H1 (cell line): ENCODE measurements at regions not wholly inside any gene's neighbourhood (a gene's known extent, or its start where the extent isn't known, plus 50 kb on each side); places are given as distances from the start of the nearest gene placed in this dataset.

ENCODE experiments used
- CTCF ChIA-PET: fragments of 300-600 bp; sonication (Branson Sonifier 250); formaldehyde crosslinking; loops from one replicate; lab custom pipeline; 2021; ENCODE audit not compliant: partially characterized antibody; lab: Charles Lee
- POLR2A ChIA-PET: fragments of 300-600 bp; sonication (Branson Sonifier 250); formaldehyde crosslinking; loops from one replicate; lab custom pipeline; 2021; ENCODE audit warnings: inconsistent platforms; ENCODE audit not compliant: partially characterized antibody; lab: Charles Lee
- DNase-seq, 2 experiments: peaks; one replicate each; pipeline versions ENCODE4 v3.0.0 to v3.0.0-alpha.2; 2010 to 2022; ENCODE audit warnings: low spot score in 2 of 2, low read depth in 1 of 2, mixed read lengths in 1 of 2
- FAIRE-seq: peaks from 2 replicates; lab custom pipeline; 2011; peaks lifted over from hg19 to GRCh38; lab: Jason Lieb, UNC
- H2AFZ ChIP-seq: 2 replicates; pipeline ENCODE4 v1.8.1; 2012; ENCODE audit warnings: low read length, inconsistent platforms
- H2AK5ac ChIP-seq: 2 replicates; pipeline ENCODE4 v1.6.1; 2013; ENCODE audit warnings: low read depth, low read length
- H2BK120ac ChIP-seq: replicated peaks from 2 replicates; pipeline ENCODE3; 2013; ENCODE audit warnings: low read depth, low read length, inconsistent platforms
- H2BK12ac ChIP-seq: 2 replicates; pipeline ENCODE4 v1.6.1; 2013; ENCODE audit warnings: low read depth, low read length
- H2BK15ac ChIP-seq: 2 replicates; pipeline ENCODE4 v1.6.1; 2013; ENCODE audit warnings: low read length
- H2BK20ac ChIP-seq: 2 replicates; pipeline ENCODE4 v1.6.1; 2013; ENCODE audit warnings: low read length
- H2BK5ac ChIP-seq: 2 replicates; pipeline ENCODE4 v1.6.1; 2013; ENCODE audit warnings: low read depth, low read length
- H3K14ac ChIP-seq: 2 replicates; pipeline ENCODE4 v1.6.1; 2013; ENCODE audit warnings: inconsistent platforms; ENCODE audit not compliant: insufficient read length
- H3K18ac ChIP-seq: 2 replicates; pipeline ENCODE4 v1.6.1; 2013; ENCODE audit warnings: low read length; ENCODE audit errors: extremely low read depth
- H3K23ac ChIP-seq: 2 replicates; pipeline ENCODE4 v1.6.1; 2013; ENCODE audit warnings: inconsistent platforms; ENCODE audit not compliant: insufficient read length
- H3K23me2 ChIP-seq: 2 replicates; pipeline ENCODE4 v1.6.1; 2013; ENCODE audit warnings: low read depth, low read length
- H3K27ac ChIP-seq: 2 replicates; pipeline ENCODE4 v1.6.1; 2011; ENCODE audit warnings: low read depth, low read length, inconsistent platforms
- H3K27me3 ChIP-seq, 4 experiments: replicated peaks in 1 of 4; 1 replicate in 1 of 4; 2 replicates in 3 of 4; pipeline versions ENCODE4 v1.6.1 to v1.8.1; 2011 to 2013; ENCODE audit warnings: low read length in 3 of 4, mild to moderate bottlenecking in 3 of 4, inconsistent platforms in 2 of 4, mixed read lengths in 2 of 4, moderate library complexity in 1 of 4; ENCODE audit not compliant: control insufficient read depth in 3 of 4, insufficient read depth in 3 of 4; ENCODE audit errors: extremely low read depth in 1 of 4
- H3K36me3 ChIP-seq, 4 experiments: 2 replicates each; pipeline versions ENCODE4 v1.6.1 to v1.8.1; 2011 to 2013; ENCODE audit warnings: mild to moderate bottlenecking in 4 of 4, low read length in 3 of 4, moderate library complexity in 2 of 4, control low read depth in 1 of 4, inconsistent platforms in 1 of 4; ENCODE audit not compliant: insufficient read depth in 4 of 4, control insufficient read depth in 2 of 4
- H3K4ac ChIP-seq: replicated peaks from 2 replicates; pipeline ENCODE3; 2013; ENCODE audit warnings: low read length, low read depth, mixed read lengths, inconsistent platforms; ENCODE audit not compliant: insufficient read length
- H3K4me1 ChIP-seq, 4 experiments: replicated peaks in 1 of 4; 1 replicate in 1 of 4; 2 replicates in 3 of 4; pipeline versions ENCODE4 v1.6.1 to v1.8.1; 2011 to 2013; ENCODE audit warnings: low read length in 3 of 4, inconsistent platforms in 2 of 4, mixed read lengths in 1 of 4; ENCODE audit not compliant: insufficient read depth in 4 of 4, control insufficient read depth in 3 of 4
- H3K4me2 ChIP-seq, 2 experiments: 2 replicates each; pipeline versions ENCODE4 v1.6.1 to v1.8.1; 2011 to 2013; ENCODE audit warnings: low read depth in 2 of 2, low read length in 2 of 2, control low read depth in 1 of 2, inconsistent platforms in 1 of 2, mild to moderate bottlenecking in 1 of 2; ENCODE audit not compliant: insufficient read depth in 1 of 2
- H3K4me3 ChIP-seq, 4 experiments: fragments of 200-600, 300-600 bp in 1 of 4; sonication (generic), shearing (Covaris generic), sonication (Bioruptor Twin) in 1 of 4; 2 replicates each; pipeline versions ENCODE4 v1.5.1 to v1.8.1; 2011 to 2016; ENCODE audit warnings: low read length in 4 of 4, low read depth in 3 of 4, control low read depth in 2 of 4, inconsistent platforms in 2 of 4, mild to moderate bottlenecking in 2 of 4, mixed read lengths in 1 of 4, moderate library complexity in 1 of 4; ENCODE audit not compliant: insufficient read depth in 2 of 4; ENCODE audit errors: extremely low read depth in 1 of 4
- H3K56ac ChIP-seq: replicated peaks from 2 replicates; pipeline ENCODE3; 2013; ENCODE audit warnings: low read depth, mild to moderate bottlenecking, mixed read lengths, low read length, inconsistent platforms; ENCODE audit not compliant: insufficient read length
- H3K79me1 ChIP-seq: 2 replicates; pipeline ENCODE4 v1.6.1; 2013; ENCODE audit warnings: low read depth, low read length, control low read depth
- H3K79me2 ChIP-seq, 2 experiments: 2 replicates each; pipeline versions ENCODE4 v1.6.1 to v1.8.1; 2012 to 2013; ENCODE audit warnings: low read length in 2 of 2, mild to moderate bottlenecking in 2 of 2, inconsistent platforms in 1 of 2; ENCODE audit not compliant: insufficient read depth in 2 of 2, control insufficient read depth in 1 of 2
- H3K9ac ChIP-seq, 4 experiments: replicated peaks in 1 of 4; 1 replicate in 1 of 4; 2 replicates in 3 of 4; pipeline versions ENCODE4 v1.6.1 to v1.8.1; 2011 to 2013; ENCODE audit warnings: low read depth in 3 of 4, low read length in 3 of 4, control low read depth in 2 of 4, mild to moderate bottlenecking in 2 of 4, moderate library complexity in 2 of 4, inconsistent platforms in 1 of 4; ENCODE audit errors: extremely low read depth in 1 of 4
- H3K9me3 ChIP-seq, 2 experiments: 2 replicates each; pipeline versions ENCODE4 v1.6.1 to v1.8.1; 2012 to 2013; ENCODE audit warnings: mild to moderate bottlenecking in 2 of 2, moderate library complexity in 2 of 2, control low read depth in 1 of 2, inconsistent platforms in 1 of 2, low read depth in 1 of 2, low read length in 1 of 2, mixed read lengths in 1 of 2; ENCODE audit not compliant: insufficient read depth in 2 of 2
- H4K20me1 ChIP-seq, 2 experiments: replicated peaks in 1 of 2; 2 replicates each; pipeline versions ENCODE3 to v1.8.1; 2011 to 2013; ENCODE audit warnings: inconsistent platforms in 2 of 2, low read length in 2 of 2, mild to moderate bottlenecking in 1 of 2; ENCODE audit not compliant: insufficient read depth in 2 of 2, control insufficient read depth in 1 of 2
- H4K5ac ChIP-seq: 2 replicates; pipeline ENCODE4 v1.6.1; 2013; ENCODE audit warnings: low read length, low read depth, mixed read lengths, inconsistent platforms; ENCODE audit not compliant: insufficient read length
- H4K8ac ChIP-seq: 2 replicates; pipeline ENCODE4 v1.8.0; 2013; ENCODE audit warnings: mild to moderate bottlenecking, moderate library complexity, low read length, inconsistent platforms; ENCODE audit not compliant: insufficient read depth; ENCODE audit errors: extremely low read depth
- H4K91ac ChIP-seq: replicated peaks from 2 replicates; pipeline ENCODE3; 2013; ENCODE audit warnings: low read length, mixed read lengths, inconsistent platforms; ENCODE audit not compliant: insufficient read length
- CEBPB ChIP-seq: IDR thresholded peaks from 2 replicates; pipeline ENCODE4 v1.6.1; 2012; ENCODE audit warnings: low read depth, low read length
- EP300 ChIP-seq, 2 experiments: IDR thresholded peaks; 1 replicate in 1 of 2; 2 replicates in 1 of 2; pipeline ENCODE4 v1.6.1; 2011 to 2012; ENCODE audit warnings: low read depth in 2 of 2, low read length in 2 of 2, mild to moderate bottlenecking in 2 of 2, borderline replicate concordance in 1 of 2, inconsistent platforms in 1 of 2, moderate library complexity in 1 of 2
- EZH2 ChIP-seq: fragments of 200-600 bp; sonication (generic); IDR thresholded peaks from 2 replicates; pipeline ENCODE4 v1.7.1; 2012; ENCODE audit warnings: low read depth, mild to moderate bottlenecking, moderate library complexity, low read length, inconsistent platforms; ENCODE audit not compliant: severe bottlenecking
- KDM1A ChIP-seq: fragments of 200-600, 300-600 bp; sonication (generic); IDR thresholded peaks from 2 replicates; pipeline ENCODE4 v1.7.1; 2016; ENCODE audit warnings: mild to moderate bottlenecking, low read length, borderline replicate concordance
- PHF8 ChIP-seq: fragments of 200-600 bp; sonication (generic); conservative IDR thresholded peaks from 2 replicates; pipeline ENCODE4 v1.7.1; 2012; ENCODE audit warnings: low read depth, mild to moderate bottlenecking, inconsistent platforms, low read length, moderate library complexity
- SAP30 ChIP-seq: fragments of 300-600 bp; sonication (generic); IDR thresholded peaks from 2 replicates; pipeline ENCODE4 v1.7.1; 2012; ENCODE audit warnings: low read length, moderate library complexity, mild to moderate bottlenecking, inconsistent platforms; ENCODE audit not compliant: insufficient read depth, insufficient replicate concordance
- SIN3A ChIP-seq, 2 experiments: IDR thresholded peaks in 1 of 2; conservative IDR thresholded peaks in 1 of 2; 2 replicates each; pipeline ENCODE4 v1.6.1; 2011 to 2012; ENCODE audit warnings: low read length in 2 of 2, improper control_type of control experiment in 1 of 2, low read depth in 1 of 2, mild to moderate bottlenecking in 1 of 2
- SRF ChIP-seq: IDR thresholded peaks from 2 replicates; pipeline ENCODE4 v1.6.1; 2011; ENCODE audit warnings: mild to moderate bottlenecking, low read depth, low read length, moderate library complexity
- TCF12 ChIP-seq: IDR thresholded peaks from 2 replicates; pipeline ENCODE4 v1.6.1; 2011; ENCODE audit warnings: low read depth, mild to moderate bottlenecking, low read length
- YY1 ChIP-seq: IDR thresholded peaks from 2 replicates; pipeline ENCODE4 v1.6.1; 2011; ENCODE audit warnings: low read depth, mild to moderate bottlenecking, low read length
- WGBS, 2 experiments: shearing (Covaris generic) in 1 of 2; methylation state at CpG; one replicate each; pipeline versions ENCODE4 v1.1.6 to v1.1.7; 2013 to 2015; ENCODE audit warnings: low lambda C conversion rate in 2 of 2, mixed read lengths in 2 of 2, inconsistent platforms in 1 of 2, low coverage in 1 of 2, missing lambda C conversion rate in 1 of 2; ENCODE audit not compliant: insufficient replicate concordance in 2 of 2, insufficient coverage in 1 of 2, insufficient read length in 1 of 2; ENCODE audit errors: extremely low coverage in 1 of 2, missing lambda C conversion rate in 1 of 2; 5-methylcytosine and 5-hydroxymethylcytosine counted together

DNA sequence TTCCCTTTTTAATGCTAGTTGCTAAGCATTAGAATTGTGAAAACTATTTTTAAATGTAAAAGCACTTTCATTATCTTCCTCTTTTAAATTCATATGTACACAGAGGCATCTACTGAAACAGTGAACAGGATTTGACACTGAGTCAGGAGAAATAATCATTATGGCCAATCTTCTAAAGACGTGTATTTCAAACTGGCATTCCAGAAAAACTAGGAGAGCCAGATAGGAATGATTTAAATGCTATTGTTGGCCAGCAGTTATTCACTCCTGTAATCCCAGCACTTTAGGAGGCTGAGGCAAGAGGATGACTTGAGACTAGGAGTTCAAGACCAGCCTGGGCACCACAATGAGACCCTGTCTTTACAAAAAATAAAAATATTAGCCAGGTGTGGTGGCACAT lies 67.6 kb upstream of the RAP2B start:
- no peak for FAIRE-seq
- no peak for DNase-seq
- H3K4ac ChIP-seq, result no peak overlapping the region

More for the DNA sequence above, 67.6 kb upstream of the RAP2B start:
- no peak overlapping the region for H2BK20ac ChIP-seq
- no peaks in the 10 kb centered on the region for H3K36me3 ChIP-seq
- H3K79me1 ChIP-seq, result no peaks in the 10 kb centered on the region
- no peak overlapping the region for H3K9ac ChIP-seq
- H3K18ac ChIP-seq, result no peak overlapping the region
- no peaks in the 10 kb centered on the region for H3K23me2 ChIP-seq
- CTCF ChIA-PET, result no interaction called here
- H4K20me1 ChIP-seq, result no peaks in the 10 kb centered on the region
- no peak overlapping the region for H2BK5ac ChIP-seq
- no peak overlapping the region for H4K8ac ChIP-seq
- no peak overlapping the region for H3K23ac ChIP-seq
- no peak overlapping the region for H3K27ac ChIP-seq
- no peak overlapping the region for H2AK5ac ChIP-seq
- WGBS, 2 experiments, result 39% methylated on average over 1 of the region's 1 CpG; no CpG with 5 or more reads in 1 of the 2 experiments
- POLR2A ChIA-PET, result no interaction called here
- no peak overlapping the region for H3K4me3 ChIP-seq
- no peak overlapping the region for H2BK120ac ChIP-seq
- no peak for TF ChIP-seq KDM1A
- no peak for TF ChIP-seq SIN3A (conservative IDR thresholded peaks at IDR 0.05 in 1 of 2, IDR thresholded peaks at IDR 0.05 in 1 of 2; ENCODE audit: low read depth in 1 of 2, low read length in 2 of 2)
- TF ChIP-seq SAP30, result no peak
- TF ChIP-seq PHF8, result no peak
- no peak for TF ChIP-seq YY1
- no peak for TF ChIP-seq TCF12
- TF ChIP-seq SRF, result no peak
- no peak for TF ChIP-seq CEBPB
- no peak for TF ChIP-seq EZH2
- no peak for TF ChIP-seq EP300 (IDR thresholded peaks at IDR 0.05; ENCODE audit: borderline replicate concordance in 1 of 2, low read depth in 2 of 2, low read length in 2 of 2)
- H3K9me3 ChIP-seq, result no peaks in the 10 kb centered on the region
- peaks cover 0 to 1% (median 0%) of the 10 kb centered on the region in 4 experiments; a peak in 1 of 7 replicates for H3K27me3 ChIP-seq
- H3K14ac ChIP-seq, result no peak overlapping the region
- no peak overlapping the region for H4K5ac ChIP-seq
- no peak overlapping the region for H2BK12ac ChIP-seq
- no peak overlapping the region for H2AFZ ChIP-seq
- no peak overlapping the region for H2BK15ac ChIP-seq
- H4K91ac ChIP-seq, result no peak overlapping the region
- no peaks in the 10 kb centered on the region for H3K79me2 ChIP-seq
- no peak overlapping the region; a peak in 1 of 4 replicates for H3K4me2 ChIP-seq
- H3K56ac ChIP-seq, result no peak overlapping the region
- H3K4me1 ChIP-seq, result peaks cover 0 to 10% (median 7%) of the 10 kb centered on the region in 4 experiments; a peak in 5 of 7 replicates
